Esophagus squamous epithelium (tissue), 4 donors: ENCODE measurements at regions not wholly inside any gene's neighbourhood (a gene's known extent, or its start where the extent isn't known, plus 50 kb on each side); places are given as distances from the start of the nearest gene placed in this dataset.

ENCODE experiments used
- POLR2A ChIP-seq, 4 donors: fragments of 450-650 bp; IDR thresholded peaks; one replicate each; pipeline ENCODE4 v1.6.1; 2017; ENCODE audit warnings: antibody characterized with exemption in 4 of 4, mild to moderate bottlenecking in 4 of 4, moderate library complexity in 3 of 4
- TF ChIP-seq, protein P1 (sequence below), 6 experiments: fragments of 450-650 bp in 4 of 6; fragments of 200-600 bp in 2 of 6; sonication (generic) in 2 of 6; IDR thresholded peaks; one replicate each; pipeline ENCODE4 v1.5.1; 2016 to 2019; ENCODE audit warnings: antibody characterized with exemption in 6 of 6, mild to moderate bottlenecking in 4 of 6, moderate library complexity in 4 of 6

GRCh38 chr16:80440667-80441066 lies 100.1 kb upstream of the DYNLRB2 start:
- no peak for TF ChIP-seq POLR2A (IDR thresholded peaks at IDR 0.05)
- TF ChIP-seq, protein P1, sequence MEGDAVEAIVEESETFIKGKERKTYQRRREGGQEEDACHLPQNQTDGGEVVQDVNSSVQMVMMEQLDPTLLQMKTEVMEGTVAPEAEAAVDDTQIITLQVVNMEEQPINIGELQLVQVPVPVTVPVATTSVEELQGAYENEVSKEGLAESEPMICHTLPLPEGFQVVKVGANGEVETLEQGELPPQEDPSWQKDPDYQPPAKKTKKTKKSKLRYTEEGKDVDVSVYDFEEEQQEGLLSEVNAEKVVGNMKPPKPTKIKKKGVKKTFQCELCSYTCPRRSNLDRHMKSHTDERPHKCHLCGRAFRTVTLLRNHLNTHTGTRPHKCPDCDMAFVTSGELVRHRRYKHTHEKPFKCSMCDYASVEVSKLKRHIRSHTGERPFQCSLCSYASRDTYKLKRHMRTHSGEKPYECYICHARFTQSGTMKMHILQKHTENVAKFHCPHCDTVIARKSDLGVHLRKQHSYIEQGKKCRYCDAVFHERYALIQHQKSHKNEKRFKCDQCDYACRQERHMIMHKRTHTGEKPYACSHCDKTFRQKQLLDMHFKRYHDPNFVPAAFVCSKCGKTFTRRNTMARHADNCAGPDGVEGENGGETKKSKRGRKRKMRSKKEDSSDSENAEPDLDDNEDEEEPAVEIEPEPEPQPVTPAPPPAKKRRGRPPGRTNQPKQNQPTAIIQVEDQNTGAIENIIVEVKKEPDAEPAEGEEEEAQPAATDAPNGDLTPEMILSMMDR (IDR thresholded peaks at IDR 0.05): no peak
